Keratinocyte (primary cell): ENCODE measurements at regions not wholly inside any gene's neighbourhood (a gene's known extent, or its start where the extent isn't known, plus 50 kb on each side); places are given as distances from the start of the nearest gene placed in this dataset.
"Not testable (repeated sequence)": the region's sequence is repeated elsewhere in the genome, so short reads cannot be mapped to it uniquely, and the experiment has no call there.

ENCODE experiments used
- DNase-seq: peaks from one replicate; pipeline ENCODE4 v3.0.0-alpha.2; 2011; ENCODE audit warnings: low read depth, missing footprints, low spot score
- FAIRE-seq: peaks from 2 replicates; lab custom pipeline; 2011; peaks lifted over from hg19 to GRCh38; lab: Jason Lieb, UNC
- H2AFZ ChIP-seq: 2 replicates; pipeline ENCODE4 v1.6.0; 2012; ENCODE audit warnings: low read length, control low read depth, inconsistent platforms; ENCODE audit not compliant: control insufficient read depth
- H3K27ac ChIP-seq: 2 replicates; pipeline ENCODE4 v1.5.1; 2011; ENCODE audit warnings: low read length; ENCODE audit not compliant: control insufficient read depth, insufficient read depth
- H3K27me3 ChIP-seq: 3 replicates; pipeline ENCODE4 v1.6.0; 2011; ENCODE audit warnings: low read length; ENCODE audit not compliant: control insufficient read depth, insufficient read depth; ENCODE audit errors: extremely low read depth
- H3K36me3 ChIP-seq, 2 experiments: 2 replicates in 1 of 2; 3 replicates in 1 of 2; pipeline ENCODE4 v1.5.1; 2011; ENCODE audit warnings: low read length in 2 of 2, mild to moderate bottlenecking in 1 of 2; ENCODE audit not compliant: control insufficient read depth in 2 of 2, insufficient read depth in 2 of 2; ENCODE audit errors: extremely low read depth in 1 of 2
- H3K4me1 ChIP-seq: 3 replicates; pipeline ENCODE4 v1.5.1; 2011; ENCODE audit warnings: low read length; ENCODE audit not compliant: control insufficient read depth, insufficient read depth; ENCODE audit errors: extremely low read depth
- H3K4me2 ChIP-seq: 3 replicates; pipeline ENCODE4 v1.6.0; 2011; ENCODE audit warnings: low read depth, low read length; ENCODE audit not compliant: control insufficient read depth, insufficient read depth; ENCODE audit errors: extremely low read depth
- H3K4me3 ChIP-seq, 3 experiments: fragments of 200-600 bp in 1 of 3; sonication (generic) in 1 of 3; 2 replicates in 2 of 3; 3 replicates in 1 of 3; pipeline ENCODE4 v1.5.1; 2011 to 2016; ENCODE audit warnings: low read length in 3 of 3, mild to moderate bottlenecking in 3 of 3, control low read depth in 2 of 3, inconsistent platforms in 1 of 3, low read depth in 1 of 3, mixed read lengths in 1 of 3, mixed run types in 1 of 3, moderate library complexity in 1 of 3; ENCODE audit not compliant: control insufficient read depth in 2 of 3, insufficient read depth in 2 of 3; ENCODE audit errors: extremely low read depth in 1 of 3
- H3K79me2 ChIP-seq: 2 replicates; pipeline ENCODE4 v1.6.0; 2012; ENCODE audit warnings: low read length; ENCODE audit not compliant: control insufficient read depth, insufficient read depth
- H3K9ac ChIP-seq: 3 replicates; pipeline ENCODE4 v1.6.0; 2011; ENCODE audit warnings: low read length; ENCODE audit not compliant: control insufficient read depth, insufficient read depth; ENCODE audit errors: extremely low read depth
- H3K9me1 ChIP-seq: 3 replicates; pipeline ENCODE4 v1.6.0; 2011; ENCODE audit warnings: low read length; ENCODE audit not compliant: control insufficient read depth, insufficient read depth; ENCODE audit errors: extremely low read depth
- H3K9me3 ChIP-seq: 2 replicates; pipeline ENCODE4 v1.5.1; 2012; ENCODE audit warnings: low read depth, low read length; ENCODE audit not compliant: control insufficient read depth
- H4K20me1 ChIP-seq: 3 replicates; pipeline ENCODE4 v1.6.0; 2011; ENCODE audit warnings: low read length; ENCODE audit not compliant: control insufficient read depth, insufficient read depth; ENCODE audit errors: extremely low read depth
- CTCF ChIP-seq, 3 experiments: IDR thresholded peaks in 1 of 3; conservative IDR thresholded peaks in 1 of 3; optimal IDR thresholded peaks in 1 of 3; 2 replicates in 2 of 3; 3 replicates in 1 of 3; pipeline versions ENCODE3 to v1.5.1; 2011; ENCODE audit warnings: low read length in 3 of 3, mild to moderate bottlenecking in 3 of 3, moderate library complexity in 2 of 3, control low read depth in 1 of 3, inconsistent platforms in 1 of 3; ENCODE audit not compliant: insufficient read depth in 2 of 3; ENCODE audit errors: extremely low read depth in 1 of 3
- EZH2 ChIP-seq: IDR thresholded peaks from one replicate; pipeline ENCODE4 v1.6.1; 2012; ENCODE audit warnings: inconsistent platforms, mild to moderate bottlenecking, low read length, moderate library complexity
- dilution Hi-C: fragments of 300-500 bp; cut with MboI; formaldehyde crosslinking; loops from one replicate; pipeline ENCODE4 v1.7.0; 2020; ENCODE audit warnings: low sequenced_read_pairs; ENCODE audit not compliant: extremely low pct_ligation_motif_present

- dilution Hi-C loops, H3K9ac ChIP-seq, H3K27me3 ChIP-seq, H3K4me1 ChIP-seq, H3K79me2 ChIP-seq, H3K9me3 ChIP-seq, H4K20me1 ChIP-seq, FAIRE-seq, H3K9me1 ChIP-seq, H3K4me2 ChIP-seq, H2AFZ ChIP-seq, H3K36me3 ChIP-seq, H3K4me3 ChIP-seq, DNase-seq, H3K27ac ChIP-seq: not testable (repeated sequence)
Observed at GRCh38 chrX:124181515-124181914, 150.9 kb upstream of the TEX13D start.

- Histone ChIP-seq H3K27ac (no peak overlapping the region), H3K9me1 (no peaks in the 10 kb centered on the region), H3K4me2 (no peak overlapping the region), H3K4me1 (no peaks in the 10 kb centered on the region), H3K36me3 (no peaks in the 10 kb centered on the region), H2AFZ (no peak overlapping the region), H3K27me3 (no peaks in the 10 kb centered on the region), H4K20me1 (no peaks in the 10 kb centered on the region), H3K4me3 (no peak overlapping the region), H3K9ac (no peak overlapping the region), H3K79me2 (no peaks in the 10 kb centered on the region), H3K9me3 (no peaks in the 10 kb centered on the region)
- dilution Hi-C loops, result no loop called here
- TF ChIP-seq CTCF (optimal IDR thresholded peaks at IDR 0.05 in 1 of 3, IDR thresholded peaks at IDR 0.05 in 1 of 3, conservative IDR thresholded peaks at IDR 0.05 in 1 of 3; ENCODE audit: extremely low read depth in 1 of 3, insufficient read depth in 2 of 3, low read length in 3 of 3), result no peak
- TF ChIP-seq EZH2, result no peak
- no peak for FAIRE-seq
- no peak for DNase-seq
Observed at GRCh38 chrX:124190440-124190839, 142.0 kb upstream of the TEX13D start.

GRCh38 chrX:124194199-124194598 lies 138.3 kb upstream of the TEX13D start:
- no peak overlapping the region for H3K9ac ChIP-seq
- DNase-seq (no peak), FAIRE-seq (no peak)
- H2AFZ ChIP-seq, result no peak overlapping the region
- H3K27ac ChIP-seq, result no peak overlapping the region
- H3K4me1 ChIP-seq, result no peaks in the 10 kb centered on the region
- no peaks in the 10 kb centered on the region for H4K20me1 ChIP-seq
- no peaks in the 10 kb centered on the region for H3K9me1 ChIP-seq
- H3K9me3 ChIP-seq, result no peaks in the 10 kb centered on the region
- dilution Hi-C loops, result no loop called here
- H3K36me3 ChIP-seq, result no peaks in the 10 kb centered on the region
- H3K4me2 ChIP-seq, result no peak overlapping the region
- H3K79me2 ChIP-seq, result no peaks in the 10 kb centered on the region
- H3K27me3 ChIP-seq, result no peaks in the 10 kb centered on the region
- H3K4me3 ChIP-seq, result no peak overlapping the region
- no peak for TF ChIP-seq EZH2
- no peak for TF ChIP-seq CTCF (optimal IDR thresholded peaks at IDR 0.05 in 1 of 3, IDR thresholded peaks at IDR 0.05 in 1 of 3, conservative IDR thresholded peaks at IDR 0.05 in 1 of 3; ENCODE audit: extremely low read depth in 1 of 3, insufficient read depth in 2 of 3, low read length in 3 of 3)
